Panc1 (cell line): ENCODE measurements at regions not wholly inside any gene's neighbourhood (a gene's known extent, or its start where the extent isn't known, plus 50 kb on each side); places are given as distances from the start of the nearest gene placed in this dataset.

Source experiments
- ATAC-seq: fragments of 200-7000 bp; cut with Tn5 transposase; 2 replicates; pipeline ENCODE4 v1.9.1; 2020; ENCODE audit warnings: mild to moderate bottlenecking, moderate library complexity
- BruUV-seq: library from RNA; stranded (reverse); fragments of 400-500 nt; replicated peaks from 2 replicates; lab custom pipeline; 2021; lab: Mats Ljungman, UMichigan
- CTCF ChIA-PET: fragments of 300-600 bp; sonication (Branson Sonifier 250); formaldehyde crosslinking; loops from one replicate; lab custom pipeline; 2022; ENCODE audit warnings: antibody characterized with exemption; lab: Charles Lee
- POLR2A ChIA-PET: fragments of 300-600 bp; sonication (Branson Sonifier 250); formaldehyde crosslinking; loops from one replicate; lab custom pipeline; 2022; ENCODE audit warnings: antibody characterized with exemption; lab: Charles Lee
- DNase-seq: peaks from one replicate; pipeline ENCODE4 v3.0.0-alpha.2; 2010; ENCODE audit warnings: low read depth, low spot score
- H3K27ac ChIP-seq: 2 replicates; pipeline ENCODE4 v1.5.1; 2011; ENCODE audit warnings: mild to moderate bottlenecking, low read length, inconsistent platforms
- H3K27me3 ChIP-seq: fragments of 200-500 bp; sonication (Bioruptor generic); 2 replicates; pipeline ENCODE4 v1.6.0; 2014; ENCODE audit warnings: low read length, inconsistent platforms; ENCODE audit not compliant: control insufficient read depth, insufficient read depth
- H3K36me3 ChIP-seq: fragments of 200-500 bp; sonication (Bioruptor generic); 2 replicates; pipeline ENCODE4 v1.5.1; 2014; ENCODE audit warnings: inconsistent platforms, mild to moderate bottlenecking, low read length, moderate library complexity; ENCODE audit not compliant: control insufficient read depth, insufficient read depth
- H3K4me1 ChIP-seq: 2 replicates; pipeline ENCODE4 v1.5.1; 2011; ENCODE audit warnings: inconsistent platforms, mild to moderate bottlenecking, low read length, moderate library complexity; ENCODE audit not compliant: control insufficient read depth, insufficient read depth
- H3K4me3 ChIP-seq, 2 experiments: 2 replicates each; pipeline ENCODE4 v1.5.1; 2011 to 2012; ENCODE audit warnings: low read depth in 2 of 2, low read length in 2 of 2, mild to moderate bottlenecking in 2 of 2, inconsistent platforms in 1 of 2, moderate library complexity in 1 of 2
- H3K9me3 ChIP-seq: fragments of 200-500 bp; sonication (Bioruptor generic); 2 replicates; pipeline ENCODE4 v1.5.1; 2014; ENCODE audit warnings: low read depth, mild to moderate bottlenecking, inconsistent platforms, low read length, moderate library complexity; ENCODE audit not compliant: control insufficient read depth, insufficient read depth
- POLR2AphosphoS5 ChIP-seq: IDR thresholded peaks from 2 replicates; pipeline ENCODE4 v1.6.1; 2012; ENCODE audit warnings: mild to moderate bottlenecking, low read depth, low read length, moderate library complexity
- SIN3A ChIP-seq: IDR thresholded peaks from 2 replicates; pipeline ENCODE4 v1.6.1; 2012; ENCODE audit warnings: low read depth, mild to moderate bottlenecking, low read length, moderate library complexity, borderline replicate concordance; ENCODE audit not compliant: insufficient read depth
- TCF7L2 ChIP-seq: IDR thresholded peaks from 2 replicates; pipeline ENCODE4 v1.6.1; 2011; ENCODE audit warnings: mild to moderate bottlenecking, low read depth, low read length, inconsistent platforms
- in situ Hi-C: cut with HindIII; loops from 2 replicates; pipeline ENCODE4 v1.10.0; 2016; ENCODE audit warnings: low sequenced_read_pairs, low pct_unique_long_range_greater_than_20kb
- intact Hi-C: fragments of 100-400 bp; cut with micrococcal nuclease; formaldehyde crosslinking; loops from one replicate; pipeline ENCODE4 v1.10.0; 2022; ENCODE audit not compliant: unreplicated experiment
- TF ChIP-seq, protein P1 (sequence below), 2 experiments: IDR thresholded peaks; 2 replicates each; pipeline ENCODE4 v1.6.1; 2011 to 2012; ENCODE audit warnings: low read depth in 2 of 2, control low read depth in 1 of 2, low read length in 1 of 2, mild to moderate bottlenecking in 1 of 2, moderate library complexity in 1 of 2; ENCODE audit not compliant: insufficient read depth in 1 of 2
- TF ChIP-seq, protein P2 (sequence below): fragments of 450-650 bp; IDR thresholded peaks from 2 replicates; pipeline ENCODE4 v1.5.1; 2017; ENCODE audit warnings: mild to moderate bottlenecking

DNA sequence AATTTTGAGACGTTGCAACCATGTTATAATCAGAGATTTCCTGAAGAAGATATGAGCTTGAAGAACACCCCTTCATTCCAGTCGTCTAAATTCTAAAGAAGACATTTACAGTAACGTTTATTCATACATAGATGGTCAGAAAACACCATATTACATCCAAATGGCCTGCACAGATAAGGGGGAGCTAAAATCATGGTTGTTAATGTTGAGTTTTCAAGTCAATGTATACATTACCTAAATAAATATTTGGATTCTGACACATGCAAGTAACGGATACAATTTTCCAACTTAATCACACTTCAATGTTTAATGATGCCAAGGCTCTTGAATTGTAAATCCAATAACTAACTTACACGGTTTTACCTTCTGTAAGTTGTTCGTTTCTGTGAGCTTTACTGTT is 318.4 kb downstream of the SLC6A15 start:
- ATAC-seq, result no peak
- H3K27me3 ChIP-seq, result no peaks in the 10 kb centered on the region
- H3K27ac ChIP-seq, result no peak overlapping the region
- no TSS peak for BruUV-seq
- intact Hi-C loops (no loop called here), in situ Hi-C loops (no loop called here)
- TF ChIP-seq, protein P1, sequence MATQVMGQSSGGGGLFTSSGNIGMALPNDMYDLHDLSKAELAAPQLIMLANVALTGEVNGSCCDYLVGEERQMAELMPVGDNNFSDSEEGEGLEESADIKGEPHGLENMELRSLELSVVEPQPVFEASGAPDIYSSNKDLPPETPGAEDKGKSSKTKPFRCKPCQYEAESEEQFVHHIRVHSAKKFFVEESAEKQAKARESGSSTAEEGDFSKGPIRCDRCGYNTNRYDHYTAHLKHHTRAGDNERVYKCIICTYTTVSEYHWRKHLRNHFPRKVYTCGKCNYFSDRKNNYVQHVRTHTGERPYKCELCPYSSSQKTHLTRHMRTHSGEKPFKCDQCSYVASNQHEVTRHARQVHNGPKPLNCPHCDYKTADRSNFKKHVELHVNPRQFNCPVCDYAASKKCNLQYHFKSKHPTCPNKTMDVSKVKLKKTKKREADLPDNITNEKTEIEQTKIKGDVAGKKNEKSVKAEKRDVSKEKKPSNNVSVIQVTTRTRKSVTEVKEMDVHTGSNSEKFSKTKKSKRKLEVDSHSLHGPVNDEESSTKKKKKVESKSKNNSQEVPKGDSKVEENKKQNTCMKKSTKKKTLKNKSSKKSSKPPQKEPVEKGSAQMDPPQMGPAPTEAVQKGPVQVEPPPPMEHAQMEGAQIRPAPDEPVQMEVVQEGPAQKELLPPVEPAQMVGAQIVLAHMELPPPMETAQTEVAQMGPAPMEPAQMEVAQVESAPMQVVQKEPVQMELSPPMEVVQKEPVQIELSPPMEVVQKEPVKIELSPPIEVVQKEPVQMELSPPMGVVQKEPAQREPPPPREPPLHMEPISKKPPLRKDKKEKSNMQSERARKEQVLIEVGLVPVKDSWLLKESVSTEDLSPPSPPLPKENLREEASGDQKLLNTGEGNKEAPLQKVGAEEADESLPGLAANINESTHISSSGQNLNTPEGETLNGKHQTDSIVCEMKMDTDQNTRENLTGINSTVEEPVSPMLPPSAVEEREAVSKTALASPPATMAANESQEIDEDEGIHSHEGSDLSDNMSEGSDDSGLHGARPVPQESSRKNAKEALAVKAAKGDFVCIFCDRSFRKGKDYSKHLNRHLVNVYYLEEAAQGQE (IDR thresholded peaks at IDR 0.05; ENCODE audit: insufficient read depth in 1 of 2, low read depth in 2 of 2, low read length in 1 of 2), result no peak
- TF ChIP-seq, protein P2, sequence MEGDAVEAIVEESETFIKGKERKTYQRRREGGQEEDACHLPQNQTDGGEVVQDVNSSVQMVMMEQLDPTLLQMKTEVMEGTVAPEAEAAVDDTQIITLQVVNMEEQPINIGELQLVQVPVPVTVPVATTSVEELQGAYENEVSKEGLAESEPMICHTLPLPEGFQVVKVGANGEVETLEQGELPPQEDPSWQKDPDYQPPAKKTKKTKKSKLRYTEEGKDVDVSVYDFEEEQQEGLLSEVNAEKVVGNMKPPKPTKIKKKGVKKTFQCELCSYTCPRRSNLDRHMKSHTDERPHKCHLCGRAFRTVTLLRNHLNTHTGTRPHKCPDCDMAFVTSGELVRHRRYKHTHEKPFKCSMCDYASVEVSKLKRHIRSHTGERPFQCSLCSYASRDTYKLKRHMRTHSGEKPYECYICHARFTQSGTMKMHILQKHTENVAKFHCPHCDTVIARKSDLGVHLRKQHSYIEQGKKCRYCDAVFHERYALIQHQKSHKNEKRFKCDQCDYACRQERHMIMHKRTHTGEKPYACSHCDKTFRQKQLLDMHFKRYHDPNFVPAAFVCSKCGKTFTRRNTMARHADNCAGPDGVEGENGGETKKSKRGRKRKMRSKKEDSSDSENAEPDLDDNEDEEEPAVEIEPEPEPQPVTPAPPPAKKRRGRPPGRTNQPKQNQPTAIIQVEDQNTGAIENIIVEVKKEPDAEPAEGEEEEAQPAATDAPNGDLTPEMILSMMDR, result no peak
- TF ChIP-seq SIN3A (no peak), POLR2AphosphoS5 (no peak), TCF7L2 (no peak)
- no peak for DNase-seq
- H3K36me3 ChIP-seq, result no peaks in the 10 kb centered on the region
- ChIA-PET CTCF (no interaction called here), POLR2A (no interaction called here)
- H3K9me3 ChIP-seq, result no peaks in the 10 kb centered on the region
- no peak overlapping the region for H3K4me3 ChIP-seq
- H3K4me1 ChIP-seq, result no peaks in the 10 kb centered on the region

- Histone ChIP-seq H3K9me3 (no peaks in the 10 kb centered on the region), H3K4me3 (no peak overlapping the region), H3K27me3 (no peaks in the 10 kb centered on the region), H3K36me3 (no peaks in the 10 kb centered on the region), H3K27ac (no peak overlapping the region), H3K4me1 (no peaks in the 10 kb centered on the region)
- DNase-seq (no peak), ATAC-seq (no peak)
- TF ChIP-seq POLR2AphosphoS5 (no peak), TCF7L2 (no peak), SIN3A (no peak)
- TF ChIP-seq, protein P1 (IDR thresholded peaks at IDR 0.05; ENCODE audit: insufficient read depth in 1 of 2, low read depth in 2 of 2, low read length in 1 of 2), result no peak
- TF ChIP-seq, protein P2, result no peak
- in situ Hi-C loops, result no loop called here
- BruUV-seq, result no TSS peak
- CTCF ChIA-PET, result no interaction called here
- POLR2A ChIA-PET, result no interaction called here
- intact Hi-C loops, result no loop called here
Measured at GRCh38 chr12:84585776-84586395, 326.7 kb downstream of the SLC6A15 start.
